ENCODE measurements at regions not wholly inside any gene's neighbourhood (a gene's known extent, or its start where the extent isn't known, plus 50 kb on each side); places are given as distances from the start of the nearest gene placed in this dataset.

DNA sequence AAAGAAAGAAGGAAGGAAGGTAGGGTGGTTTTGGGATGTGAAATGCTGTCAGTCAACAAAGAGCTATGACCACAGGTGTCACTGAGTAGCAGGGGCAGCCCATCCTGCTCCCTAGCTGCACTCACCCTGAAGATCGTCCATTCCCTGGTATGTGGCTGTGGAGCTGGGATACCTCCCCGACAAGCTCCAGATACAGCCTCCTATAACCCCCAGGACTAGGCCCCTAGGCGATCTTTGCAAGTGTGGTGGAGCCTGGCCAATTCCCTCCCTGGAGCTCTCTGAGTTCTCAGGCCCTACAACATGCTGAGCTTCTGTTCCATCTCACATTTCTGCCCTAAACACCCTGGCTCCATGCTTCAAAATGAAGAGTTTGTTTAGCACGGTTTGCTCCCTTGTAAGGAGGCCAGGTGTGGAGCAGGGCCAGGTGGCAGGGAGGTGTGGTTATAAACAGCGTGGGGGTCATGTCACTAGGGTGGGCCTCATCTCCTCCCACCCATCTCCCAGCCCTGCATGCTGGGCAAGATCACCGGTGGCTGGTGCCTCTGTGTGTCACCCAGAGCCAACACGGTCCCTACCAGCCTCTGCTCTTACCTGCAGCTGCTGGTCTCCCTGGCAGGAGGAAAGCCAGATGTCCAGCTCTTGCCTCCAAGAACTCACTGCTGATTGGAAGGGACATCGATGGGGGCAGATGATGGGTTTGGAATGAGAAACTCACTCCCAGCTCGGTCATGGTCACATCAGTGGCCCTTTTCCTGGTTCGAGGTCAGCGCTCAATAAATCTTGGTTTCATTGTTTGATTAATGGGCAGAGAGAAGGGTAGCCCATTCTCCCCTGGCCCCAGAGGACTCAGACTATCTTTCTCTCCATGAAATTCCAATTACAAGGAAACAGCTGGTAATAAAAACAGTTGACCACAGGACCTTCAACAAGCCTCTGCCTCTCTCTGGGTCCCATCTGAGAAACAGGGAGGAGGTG lies 511.0 kb upstream of the CDH5 start:
- 43 to 100% (median 70%) methylated on average over 1 to 7 of the region's 11 CpGs; no CpG with 5 or more reads in 2 of the 10 experiments for WGBS, 10 experiments
- no peak overlapping the region for H3K4me3 ChIP-seq
- H3K27ac ChIP-seq = no peak overlapping the region
- H3K4me1 ChIP-seq (replicated peaks in 1 of 2) = no peaks in the 10 kb centered on the region
- no peak for ATAC-seq (replicated peaks in 6 of 8)
- in situ Hi-C loops (cut with MboI; ENCODE audit: low pct_unique_long_range_greater_than_20kb in 2 of 9, low sequenced_read_pairs in 9 of 9, unreplicated experiment in 9 of 9) = loop anchor here in 1 of 9 experiments (25.0 kb wide), 1 partner anchor 107 kb away; no protein-coding TSS in a partner anchor

- H3K4me3 ChIP-seq = no peak overlapping the region
- 0 to 100% (median 40%) methylated on average over 1 of the region's 1 CpG; no CpG with 5 or more reads in 5 of the 10 experiments for WGBS, 10 experiments
- ATAC-seq (replicated peaks in 6 of 8) = peak in 1 of 8 experiments; percentile 40
- H3K27ac ChIP-seq = no peak overlapping the region
- H3K4me1 ChIP-seq (replicated peaks in 1 of 2) = no peaks in the 10 kb centered on the region
- in situ Hi-C loops (cut with MboI; ENCODE audit: low pct_unique_long_range_greater_than_20kb in 2 of 9, low sequenced_read_pairs in 9 of 9, unreplicated experiment in 9 of 9) = no loop called here
Measured at GRCh38 chr16:65846210-65846602, 520.3 kb upstream of the CDH5 start.

GRCh38 chr16:65845466-65846209 lies 520.9 kb upstream of the CDH5 start:
- 0 to 91% (median 81%) methylated on average over 1 to 4 of the region's 4 CpGs; no CpG with 5 or more reads in 2 of the 10 experiments for WGBS, 10 experiments
- H3K27ac ChIP-seq = no peak overlapping the region
- peak in 2 of 8 experiments; percentile 33 to 71 for ATAC-seq (replicated peaks in 6 of 8)
- in situ Hi-C loops (cut with MboI; ENCODE audit: low pct_unique_long_range_greater_than_20kb in 2 of 9, low sequenced_read_pairs in 9 of 9, unreplicated experiment in 9 of 9) = no loop called here
- no peaks in the 10 kb centered on the region for H3K4me1 ChIP-seq (replicated peaks in 1 of 2)
- no peak overlapping the region for H3K4me3 ChIP-seq

GRCh38 chr16:65843941-65844340 lies 522.5 kb upstream of the CDH5 start:
- Histone ChIP-seq H3K27ac (no peak overlapping the region), H3K4me3 (no peak overlapping the region), H3K4me1 (replicated peaks in 1 of 2) (no peaks in the 10 kb centered on the region)
- in situ Hi-C loops (cut with MboI; ENCODE audit: low pct_unique_long_range_greater_than_20kb in 2 of 9, low sequenced_read_pairs in 9 of 9, unreplicated experiment in 9 of 9) = no loop called here
- ATAC-seq (replicated peaks in 6 of 8) = no peak
- 33 to 100% (median 68%) methylated on average over 1 to 2 of the region's 2 CpGs; no CpG with 5 or more reads in 4 of the 10 experiments for WGBS, 10 experiments

- in situ Hi-C loops (cut with MboI; ENCODE audit: low pct_unique_long_range_greater_than_20kb in 2 of 9, low sequenced_read_pairs in 9 of 9, unreplicated experiment in 9 of 9) = no loop called here
- no peak for ATAC-seq (replicated peaks in 6 of 8)
- Histone ChIP-seq H3K27ac (no peak overlapping the region), H3K4me3 (no peak overlapping the region), H3K4me1 (replicated peaks in 1 of 2) (no peaks in the 10 kb centered on the region)
- 0 to 100% (median 94%) methylated on average over 1 of the region's 1 CpG; no CpG with 5 or more reads in 2 of the 10 experiments for WGBS, 10 experiments
Measured at GRCh38 chr16:65842067-65842466, 524.4 kb upstream of the CDH5 start.

DNA sequence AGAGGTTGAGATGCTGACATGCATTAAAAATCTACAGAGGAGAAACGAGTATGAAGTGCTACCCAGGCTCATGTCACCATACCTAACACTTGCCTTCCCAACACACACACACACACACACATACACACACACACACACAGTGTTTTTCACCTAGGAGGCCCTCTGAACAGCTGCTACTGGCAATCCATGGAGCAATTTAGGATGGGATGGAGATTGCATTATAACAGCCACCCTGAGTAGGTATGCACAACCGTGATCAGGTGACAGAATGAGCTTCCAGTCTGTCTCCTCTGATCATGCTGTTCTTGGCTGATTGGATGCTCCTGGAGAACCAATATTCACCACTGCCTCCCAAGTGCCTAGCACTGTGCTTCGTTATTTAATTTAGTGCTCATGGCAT lies 528.5 kb upstream of the CDH5 start:
- WGBS, 10 experiments = 51 to 100% (median 79%) methylated on average over 1 to 3 of the region's 3 CpGs; no CpG with 5 or more reads in 4 of the 10 experiments

GRCh38 chr16:65837464-65837863 lies 529.0 kb upstream of the CDH5 start:
- in situ Hi-C loops (cut with MboI; ENCODE audit: low pct_unique_long_range_greater_than_20kb in 2 of 9, low sequenced_read_pairs in 9 of 9, unreplicated experiment in 9 of 9) = no loop called here
- whole genome bisulfite sequencing, 10 experiments = 60 to 100% (median 80%) methylated on average over 1 to 3 of the region's 3 CpGs; no CpG with 5 or more reads in 3 of the 10 experiments
- ATAC-seq (replicated peaks in 6 of 8) = peak in 1 of 8 experiments; percentile 68
- Histone ChIP-seq H3K4me3 (no peak overlapping the region), H3K27ac (no peak overlapping the region), H3K4me1 (replicated peaks in 1 of 2) (peaks cover 0 to 3% of the 10 kb centered on the region in 2 donors)

More for the DNA sequence above, 528.5 kb upstream of the CDH5 start:
- no peak for ATAC-seq (replicated peaks in 6 of 8)
- Histone ChIP-seq H3K27ac (no peak overlapping the region), H3K4me1 (replicated peaks in 1 of 2) (peaks cover 0 to 3% of the 10 kb centered on the region in 2 donors), H3K4me3 (no peak overlapping the region)
- in situ Hi-C loops (cut with MboI; ENCODE audit: low pct_unique_long_range_greater_than_20kb in 2 of 9, low sequenced_read_pairs in 9 of 9, unreplicated experiment in 9 of 9) = no loop called here

- ATAC-seq (replicated peaks in 6 of 8) = peak in 6 of 8 experiments; percentile 26 to 72 (median 50)
- peaks cover 3 to 9% of the 10 kb centered on the region in 2 donors for H3K4me1 ChIP-seq (replicated peaks in 1 of 2)
- no peak overlapping the region for H3K27ac ChIP-seq
- no peak overlapping the region for H3K4me3 ChIP-seq
- in situ Hi-C loops (cut with MboI; ENCODE audit: low pct_unique_long_range_greater_than_20kb in 2 of 9, low sequenced_read_pairs in 9 of 9, unreplicated experiment in 9 of 9) = no loop called here
Measured at GRCh38 chr16:65834688-65835087, 531.8 kb upstream of the CDH5 start.

DNA sequence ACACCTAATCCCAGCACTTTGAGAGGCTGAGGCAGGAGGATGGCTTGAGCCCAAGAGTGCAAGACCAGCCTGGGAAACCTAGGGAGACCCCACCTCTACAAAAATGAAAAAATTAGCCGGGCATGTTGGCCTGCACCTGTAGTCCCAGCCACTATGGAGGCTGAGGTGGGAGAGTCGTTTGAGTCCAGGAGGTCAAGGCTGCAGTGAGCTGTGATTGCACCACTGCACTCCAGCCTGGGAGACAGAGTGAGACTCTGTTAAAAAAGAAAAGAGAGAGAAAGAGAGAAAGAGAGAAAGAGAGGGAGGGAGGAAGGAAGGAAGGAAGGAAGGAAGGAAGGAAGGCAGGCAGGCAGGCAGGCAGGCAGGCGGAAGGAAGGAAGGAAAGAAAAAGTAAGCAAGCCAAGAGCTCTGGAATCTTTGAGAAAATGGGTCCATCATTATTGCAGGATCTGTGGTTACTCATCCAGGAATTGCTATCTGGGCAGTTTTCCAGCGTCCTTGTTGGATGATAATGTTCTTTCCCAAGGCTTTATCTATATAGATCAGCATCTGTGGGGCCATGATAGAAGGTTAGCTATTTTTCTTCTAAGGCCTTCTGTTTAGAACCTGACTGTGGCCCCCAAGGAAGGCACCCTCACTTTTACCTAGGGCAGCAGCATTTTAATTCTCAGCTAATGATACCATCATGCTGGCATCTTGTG lies 533.2 kb upstream of the CDH5 start:
- Histone ChIP-seq H3K4me3 (no peak overlapping the region), H3K27ac (no peak overlapping the region), H3K4me1 (replicated peaks in 1 of 2) (peaks cover 3 to 9% of the 10 kb centered on the region in 2 donors)
- 40 to 90% (median 82%) methylated on average over 1 to 4 of the region's 4 CpGs for WGBS, 10 experiments
- in situ Hi-C loops (cut with MboI; ENCODE audit: low pct_unique_long_range_greater_than_20kb in 2 of 9, low sequenced_read_pairs in 9 of 9, unreplicated experiment in 9 of 9) = no loop called here
- ATAC-seq (replicated peaks in 6 of 8) = peak in 1 of 8 experiments; percentile 37

DNA sequence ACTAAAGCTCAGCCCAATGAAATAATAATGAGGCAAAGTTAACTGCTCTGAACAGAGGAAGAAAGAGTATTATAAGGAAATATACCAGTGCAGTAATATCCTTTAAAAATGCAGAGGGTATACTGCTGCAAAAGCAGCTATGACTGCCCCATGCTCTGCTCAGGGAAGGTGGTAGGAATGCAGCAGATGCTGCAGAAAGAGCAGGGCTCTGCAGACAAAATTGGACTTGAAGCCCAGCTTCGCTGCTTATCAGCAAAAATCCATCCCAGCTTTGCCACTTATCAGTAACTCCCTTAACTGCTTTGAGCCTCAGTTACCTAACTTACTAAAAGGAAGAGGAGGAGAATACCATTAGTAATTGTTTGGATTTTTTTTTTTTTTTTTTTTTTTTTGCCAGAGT lies 533.8 kb upstream of the CDH5 start:
- in situ Hi-C loops (cut with MboI; ENCODE audit: low pct_unique_long_range_greater_than_20kb in 2 of 9, low sequenced_read_pairs in 9 of 9, unreplicated experiment in 9 of 9) = no loop called here
- ATAC-seq (replicated peaks in 6 of 8) = peak in 2 of 8 experiments; percentile 12 to 26
- H3K27ac ChIP-seq = no peak overlapping the region
- WGBS, 10 experiments = 100% methylated on average over 1 of the region's 1 CpG; no CpG with 5 or more reads in 6 of the 10 experiments
- H3K4me1 ChIP-seq (replicated peaks in 1 of 2) = peaks cover 3 to 9% of the 10 kb centered on the region in 2 donors
- H3K4me3 ChIP-seq = no peak overlapping the region

DNA sequence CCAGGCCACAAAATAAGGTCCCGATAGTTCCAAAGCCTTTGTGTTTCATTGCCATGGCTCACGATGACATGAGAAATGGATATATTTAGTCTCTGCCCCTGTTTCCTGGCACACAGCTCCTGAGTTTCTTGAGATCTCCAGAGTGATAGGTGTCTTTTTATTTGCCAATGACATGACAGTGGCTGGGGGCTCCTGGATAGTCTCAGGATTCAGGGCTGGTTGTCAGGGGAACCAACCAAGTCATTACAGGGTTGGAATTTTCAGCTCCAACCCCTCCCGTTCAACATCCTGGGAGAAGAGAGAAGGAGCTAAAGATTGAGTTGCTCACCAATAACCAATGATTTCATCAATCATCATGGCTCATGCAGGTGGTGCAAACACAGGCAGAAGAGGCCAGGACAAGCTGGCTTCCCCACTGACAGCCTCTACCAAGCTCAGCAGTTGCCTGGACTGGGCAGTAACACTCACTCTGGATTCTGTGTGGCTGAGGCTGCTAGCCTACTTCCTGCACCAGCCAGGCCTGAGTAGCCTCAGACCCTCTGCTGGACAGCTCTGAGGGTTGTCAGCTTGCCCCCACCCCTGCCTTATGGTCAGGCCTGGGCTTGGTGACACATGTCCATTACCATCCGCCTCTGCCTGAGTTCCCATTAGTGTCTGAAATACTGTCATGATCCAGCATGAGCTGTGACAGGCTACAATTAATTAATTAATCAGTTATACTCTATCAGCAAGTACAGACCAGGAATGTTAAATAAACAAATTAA lies 534.4 kb upstream of the CDH5 start:
- peak in 5 of 8 experiments; percentile 35 to 93 (median 68) for ATAC-seq (replicated peaks in 6 of 8)
- H3K4me1 ChIP-seq (replicated peaks in 1 of 2) = peaks cover 3 to 9% of the 10 kb centered on the region in 2 donors
- in situ Hi-C loops (cut with MboI; ENCODE audit: low pct_unique_long_range_greater_than_20kb in 2 of 9, low sequenced_read_pairs in 9 of 9, unreplicated experiment in 9 of 9) = no loop called here
- no peak overlapping the region for H3K4me3 ChIP-seq
- H3K27ac ChIP-seq = no peak overlapping the region
- WGBS, 10 experiments = 57 to 100% (median 88%) methylated on average over 1 to 3 of the region's 4 CpGs; no CpG with 5 or more reads in 1 of the 10 experiments

- peaks cover 2 to 9% of the 10 kb centered on the region in 2 donors for H3K4me1 ChIP-seq (replicated peaks in 1 of 2)
- no peak overlapping the region for H3K4me3 ChIP-seq
- H3K27ac ChIP-seq = no peak overlapping the region
- in situ Hi-C loops (cut with MboI; ENCODE audit: low pct_unique_long_range_greater_than_20kb in 2 of 9, low sequenced_read_pairs in 9 of 9, unreplicated experiment in 9 of 9) = no loop called here
- ATAC-seq (replicated peaks in 6 of 8) = no peak
- WGBS, 10 experiments = 28 to 100% (median 94%) methylated on average over 1 to 4 of the region's 4 CpGs; no CpG with 5 or more reads in 2 of the 10 experiments
Measured at GRCh38 chr16:65829076-65829475, 537.4 kb upstream of the CDH5 start.
